A549 (cell line): ENCODE measurements at regions not wholly inside any gene's neighbourhood (a gene's known extent, or its start where the extent isn't known, plus 50 kb on each side); places are given as distances from the start of the nearest gene placed in this dataset.

Source experiments
- ATAC-seq, 2 experiments: fragments of 200-7000 bp in 1 of 2; fragments of >200 bp in 1 of 2; cut with Nextera tagmentation in 1 of 2; cut with Tn5 transposase in 1 of 2; 3 replicates each; pipeline versions ENCODE4 v1.8.0 to v1.9.1; 2018 to 2020; ENCODE audit warnings: mild to moderate bottlenecking in 1 of 2, moderate library complexity in 1 of 2
- CTCF ChIA-PET: fragments of 300-600 bp; sonication (Branson Sonifier 250); formaldehyde crosslinking; extraction: SDS; loops from one replicate; lab custom pipeline; 2021; ENCODE audit warnings: antibody characterized with exemption, inconsistent platforms; lab: Yijun Ruan, JAX
- POLR2A ChIA-PET: fragments of 350-600 bp; formaldehyde crosslinking; extraction: SDS; loops from one replicate; lab custom pipeline; 2021; ENCODE audit warnings: antibody characterized with exemption, inconsistent platforms; lab: Yijun Ruan, JAX
- DNase-seq, 2 experiments: peaks; one replicate each; pipeline versions ENCODE4 v3.0.0 to v3.0.0-alpha.2; 2011 to 2016; ENCODE audit warnings: low read depth in 1 of 2, low spot score in 1 of 2
- FAIRE-seq: peaks from 2 replicates; lab custom pipeline; 2011; peaks lifted over from hg19 to GRCh38; lab: Jason Lieb, UNC
- H3K27ac ChIP-seq, 2 experiments: fragments of >200 bp; sonication (Bioruptor Twin); formaldehyde crosslinking; 3 replicates each; pipeline ENCODE4 v1.5.1; 2016 to 2017
- H3K4me1 ChIP-seq: fragments of >200 bp; sonication (Bioruptor Twin); formaldehyde crosslinking; 3 replicates; pipeline ENCODE4 v1.6.1; 2016
- H3K4me2 ChIP-seq: fragments of >200 bp; sonication (Bioruptor Twin); formaldehyde crosslinking; 3 replicates; pipeline ENCODE4 v1.6.1; 2016
- H3K4me3 ChIP-seq: fragments of >200 bp; sonication (Bioruptor Twin); formaldehyde crosslinking; 3 replicates; pipeline ENCODE4 v1.5.1; 2016
- H3K9me3 ChIP-seq: fragments of >200 bp; sonication (Bioruptor Twin); formaldehyde crosslinking; 3 replicates; pipeline ENCODE4 v1.6.1; 2016
- CBX8 ChIP-seq: fragments of 200-600 bp; sonication (generic); IDR thresholded peaks from 2 replicates; pipeline ENCODE4 v1.6.1; 2016
- CHD4 ChIP-seq: fragments of 200-600 bp; sonication (generic); IDR thresholded peaks from 2 replicates; pipeline ENCODE4 v1.6.1; 2016; ENCODE audit warnings: antibody characterized with exemption, mild to moderate bottlenecking, borderline replicate concordance
- EHF ChIP-seq: fragments of 250-450 bp; sonication (Bioruptor Pico); IDR thresholded peaks from 2 replicates; pipeline ENCODE4 v1.5.0; 2020; ENCODE audit warnings: mild to moderate bottlenecking
- EHMT2 ChIP-seq: fragments of 200-600 bp; sonication (generic); IDR thresholded peaks from 2 replicates; pipeline ENCODE4 v1.6.1; 2016; ENCODE audit warnings: antibody characterized with exemption, low read depth, mild to moderate bottlenecking, moderate library complexity
- ESRRA ChIP-seq: fragments of 150-350 bp; IDR thresholded peaks from 2 replicates; pipeline ENCODE4 v1.6.1; 2014; ENCODE audit warnings: mild to moderate bottlenecking, low read length, borderline replicate concordance
- FOSB ChIP-seq: fragments of 250-450 bp; sonication (Bioruptor Pico); IDR thresholded peaks from 2 replicates; pipeline ENCODE4 v1.5.0; 2020; ENCODE audit warnings: mild to moderate bottlenecking, moderate library complexity
- JUN ChIP-seq, 2 experiments: fragments of >200 bp; sonication (Bioruptor Twin); formaldehyde crosslinking; IDR thresholded peaks; 2 replicates in 1 of 2; 3 replicates in 1 of 2; pipeline ENCODE4 v1.6.1; 2016 to 2017
- JUNB ChIP-seq: fragments of >200 bp; sonication (Bioruptor Twin); formaldehyde crosslinking; IDR thresholded peaks from 2 replicates; pipeline ENCODE4 v1.6.1; 2016
- KDM1A ChIP-seq: fragments of 200-600 bp; sonication (generic); IDR thresholded peaks from 2 replicates; pipeline ENCODE4 v1.6.1; 2016; ENCODE audit warnings: low read depth, mild to moderate bottlenecking
- KDM5A ChIP-seq: fragments of 200-600 bp; sonication (generic); IDR thresholded peaks from 2 replicates; pipeline ENCODE4 v1.6.1; 2016; ENCODE audit warnings: antibody characterized with exemption, mild to moderate bottlenecking
- MAZ ChIP-seq: fragments of 150-350 bp; IDR thresholded peaks from 2 replicates; pipeline ENCODE4 v1.6.1; 2014; ENCODE audit warnings: antibody characterized with exemption, low read depth, low read length, borderline replicate concordance
- MYC ChIP-seq: IDR thresholded peaks from 2 replicates; pipeline ENCODE4 v1.6.1; 2012; ENCODE audit warnings: mild to moderate bottlenecking, inconsistent platforms, low read length, improper control_type of control experiment, borderline replicate concordance
- NPAS2 ChIP-seq: fragments of 250-450 bp; sonication (Bioruptor Pico); IDR thresholded peaks from 2 replicates; pipeline ENCODE4 v1.8.0; 2022; ENCODE audit warnings: mild to moderate bottlenecking, moderate library complexity, borderline replicate concordance
- RCOR1 ChIP-seq: fragments of 150-350 bp; IDR thresholded peaks from 2 replicates; pipeline ENCODE4 v1.6.1; 2014; ENCODE audit warnings: antibody characterized with exemption, low read length, low read depth
- RNF2 ChIP-seq: fragments of 200-600 bp; sonication (generic); IDR thresholded peaks from 2 replicates; pipeline ENCODE4 v1.6.1; 2016; ENCODE audit warnings: low read depth, mild to moderate bottlenecking, antibody characterized with exemption, moderate library complexity, borderline replicate concordance
- SMC3 ChIP-seq: fragments of >200 bp; sonication (Bioruptor Twin); formaldehyde crosslinking; IDR thresholded peaks from 3 replicates; pipeline ENCODE4 v1.6.1; 2018; ENCODE audit warnings: inconsistent platforms
- TFCP2L1 ChIP-seq: fragments of 250-450 bp; sonication (Bioruptor Pico); IDR thresholded peaks from 2 replicates; pipeline ENCODE4 v1.5.0; 2021; ENCODE audit warnings: mild to moderate bottlenecking
- ZFP36 ChIP-seq: fragments of 450-650 bp; IDR thresholded peaks from 2 replicates; pipeline ENCODE4 v1.6.1; 2014; ENCODE audit warnings: borderline replicate concordance; ENCODE audit not compliant: partially characterized antibody
- ZNF302 ChIP-seq: fragments of 250-450 bp; sonication (Bioruptor Pico); IDR thresholded peaks from 2 replicates; pipeline ENCODE4 v1.9.0; 2021; ENCODE audit warnings: inconsistent platforms, mild to moderate bottlenecking, moderate library complexity
- ZSCAN20 ChIP-seq: fragments of 250-450 bp; sonication (Bioruptor Pico); IDR thresholded peaks from 2 replicates; pipeline ENCODE4 v1.8.0; 2022; ENCODE audit warnings: mild to moderate bottlenecking, moderate library complexity
- WGBS: methylation state at CpG from one replicate; pipeline ENCODE4 v1.1.6; 2017; ENCODE audit errors: missing lambda C conversion rate; 5-methylcytosine and 5-hydroxymethylcytosine counted together
- TF ChIP-seq, protein P1 (sequence below): fragments of 200-600 bp; sonication (generic); IDR thresholded peaks from 2 replicates; pipeline ENCODE4 v1.6.1; 2016; ENCODE audit warnings: antibody characterized with exemption, mild to moderate bottlenecking, moderate library complexity
- TF ChIP-seq, protein P2 (sequence below): IDR thresholded peaks from 2 replicates; pipeline ENCODE4 v1.6.1; 2012
- TF ChIP-seq, protein P3 (sequence below): fragments of 250-450 bp; sonication (Bioruptor Pico); IDR thresholded peaks from 2 replicates; pipeline ENCODE4 v1.5.0; 2020; ENCODE audit warnings: low read depth, mild to moderate bottlenecking, moderate library complexity
- TF ChIP-seq, protein P4 (sequence below): fragments of >200 bp; sonication (Bioruptor Twin); formaldehyde crosslinking; IDR thresholded peaks from 3 replicates; pipeline ENCODE4 v1.6.1; 2016
- TF ChIP-seq, protein P5 (sequence below): fragments of 450-650 bp; IDR thresholded peaks from 2 replicates; pipeline ENCODE4 v1.6.1; 2014; ENCODE audit warnings: antibody characterized with exemption

DNA sequence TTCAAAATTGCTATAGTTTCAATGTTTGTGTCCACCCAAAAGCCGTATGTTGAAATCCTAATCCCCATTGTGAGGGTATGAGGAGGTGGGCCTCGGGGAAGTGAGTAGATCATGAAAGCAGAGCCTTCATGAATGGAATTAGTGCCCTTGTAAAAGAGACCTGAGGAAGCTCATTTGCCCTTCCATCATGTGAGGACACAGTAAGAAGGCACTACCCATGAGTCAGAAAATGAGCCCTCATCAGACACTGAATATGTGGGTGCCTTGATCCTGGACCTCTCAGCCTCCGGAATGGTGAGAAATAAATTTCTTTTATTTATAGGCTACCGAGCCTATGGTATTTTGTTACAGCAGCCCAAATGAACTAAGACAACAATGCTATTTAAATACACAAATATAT is 57.7 kb upstream of the EFHC2 start:
- FAIRE-seq = no peak
- TF ChIP-seq NPAS2 (CRISPR knock-in tag) (no peak), KDM5A (no peak), RCOR1 (no peak), TFCP2L1 (CRISPR knock-in tag) (no peak), FOSB (CRISPR knock-in tag) (no peak), JUN (IDR thresholded peaks at IDR 0.05) (no peak), EHF (CRISPR knock-in tag) (no peak), CHD4 (no peak), KDM1A (no peak)
- H3K4me2 ChIP-seq = 0 out of 3 replicates have a peak overlapping the region, but pooled peaks have one; percentile 19

DNA sequence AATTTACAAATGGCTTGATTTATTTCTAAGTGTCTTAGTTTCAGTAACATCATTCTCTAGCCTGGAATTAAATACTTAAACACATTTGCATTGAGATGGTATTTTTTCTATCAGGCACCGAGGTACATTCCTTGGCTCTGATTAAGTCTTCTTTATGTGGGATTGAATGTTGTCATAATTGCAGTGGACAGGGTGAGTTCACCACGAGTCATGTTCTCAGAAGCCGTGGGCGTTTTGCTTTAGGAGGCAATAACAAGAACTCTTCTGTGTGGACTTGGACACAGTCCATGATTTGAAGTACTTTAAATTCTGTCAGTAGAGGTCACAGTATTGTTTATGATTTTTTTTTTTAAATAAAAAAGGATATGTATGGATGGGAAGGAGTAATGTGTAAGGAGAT is 57.1 kb upstream of the EFHC2 start:
- TF ChIP-seq, protein P1, sequence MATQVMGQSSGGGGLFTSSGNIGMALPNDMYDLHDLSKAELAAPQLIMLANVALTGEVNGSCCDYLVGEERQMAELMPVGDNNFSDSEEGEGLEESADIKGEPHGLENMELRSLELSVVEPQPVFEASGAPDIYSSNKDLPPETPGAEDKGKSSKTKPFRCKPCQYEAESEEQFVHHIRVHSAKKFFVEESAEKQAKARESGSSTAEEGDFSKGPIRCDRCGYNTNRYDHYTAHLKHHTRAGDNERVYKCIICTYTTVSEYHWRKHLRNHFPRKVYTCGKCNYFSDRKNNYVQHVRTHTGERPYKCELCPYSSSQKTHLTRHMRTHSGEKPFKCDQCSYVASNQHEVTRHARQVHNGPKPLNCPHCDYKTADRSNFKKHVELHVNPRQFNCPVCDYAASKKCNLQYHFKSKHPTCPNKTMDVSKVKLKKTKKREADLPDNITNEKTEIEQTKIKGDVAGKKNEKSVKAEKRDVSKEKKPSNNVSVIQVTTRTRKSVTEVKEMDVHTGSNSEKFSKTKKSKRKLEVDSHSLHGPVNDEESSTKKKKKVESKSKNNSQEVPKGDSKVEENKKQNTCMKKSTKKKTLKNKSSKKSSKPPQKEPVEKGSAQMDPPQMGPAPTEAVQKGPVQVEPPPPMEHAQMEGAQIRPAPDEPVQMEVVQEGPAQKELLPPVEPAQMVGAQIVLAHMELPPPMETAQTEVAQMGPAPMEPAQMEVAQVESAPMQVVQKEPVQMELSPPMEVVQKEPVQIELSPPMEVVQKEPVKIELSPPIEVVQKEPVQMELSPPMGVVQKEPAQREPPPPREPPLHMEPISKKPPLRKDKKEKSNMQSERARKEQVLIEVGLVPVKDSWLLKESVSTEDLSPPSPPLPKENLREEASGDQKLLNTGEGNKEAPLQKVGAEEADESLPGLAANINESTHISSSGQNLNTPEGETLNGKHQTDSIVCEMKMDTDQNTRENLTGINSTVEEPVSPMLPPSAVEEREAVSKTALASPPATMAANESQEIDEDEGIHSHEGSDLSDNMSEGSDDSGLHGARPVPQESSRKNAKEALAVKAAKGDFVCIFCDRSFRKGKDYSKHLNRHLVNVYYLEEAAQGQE = no peak
- TF ChIP-seq ESRRA (no peak), SMC3 (no peak), EHF (CRISPR knock-in tag) (no peak), MAZ (no peak), RNF2 (no peak), JUNB (no peak), EHMT2 (no peak), ZSCAN20 (CRISPR knock-in tag) (no peak), CBX8 (no peak), KDM5A (no peak)
- TF ChIP-seq, protein P2, sequence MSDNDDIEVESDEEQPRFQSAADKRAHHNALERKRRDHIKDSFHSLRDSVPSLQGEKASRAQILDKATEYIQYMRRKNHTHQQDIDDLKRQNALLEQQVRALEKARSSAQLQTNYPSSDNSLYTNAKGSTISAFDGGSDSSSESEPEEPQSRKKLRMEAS = no peak
- TF ChIP-seq, protein P3, sequence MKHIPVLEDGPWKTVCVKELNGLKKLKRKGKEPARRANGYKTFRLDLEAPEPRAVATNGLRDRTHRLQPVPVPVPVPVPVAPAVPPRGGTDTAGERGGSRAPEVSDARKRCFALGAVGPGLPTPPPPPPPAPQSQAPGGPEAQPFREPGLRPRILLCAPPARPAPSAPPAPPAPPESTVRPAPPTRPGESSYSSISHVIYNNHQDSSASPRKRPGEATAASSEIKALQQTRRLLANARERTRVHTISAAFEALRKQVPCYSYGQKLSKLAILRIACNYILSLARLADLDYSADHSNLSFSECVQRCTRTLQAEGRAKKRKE = no peak
- H3K27ac ChIP-seq = no peak overlapping the region
- DNase-seq = peak in 1 of 2 experiments; percentile 24
- H3K4me2 ChIP-seq = 0 out of 3 replicates have a peak overlapping the region, but pooled peaks have one; percentile 19
- FAIRE-seq = peak; percentile 39
- peaks cover 7% of the 10 kb centered on the region; the same call in 1 of the 3 replicates for H3K4me1 ChIP-seq
- 7% methylated on average over 4 of the region's 4 CpGs for WGBS
- H3K9me3 ChIP-seq = no peaks in the 10 kb centered on the region
- ATAC-seq = 0 out of 6 replicates have a peak, but pooled peaks of 1 of the 2 experiments have one; percentile 33
- CTCF ChIA-PET = interaction anchor here (1.2 kb wide), 1 partner anchor 375 kb away, joined by 3 read pairs; no protein-coding TSS in a partner anchor
- POLR2A ChIA-PET = no interaction called here
- no peak overlapping the region for H3K4me3 ChIP-seq

More for the DNA sequence above, 57.7 kb upstream of the EFHC2 start:
- Histone ChIP-seq H3K27ac (no peak overlapping the region), H3K4me3 (no peak overlapping the region), H3K4me1 (peaks cover 7% of the 10 kb centered on the region; the same call in 1 of the 3 replicates), H3K9me3 (no peaks in the 10 kb centered on the region)
- WGBS = 61% methylated on average over 4 of the region's 4 CpGs
- CTCF ChIA-PET = interaction anchor here (1.2 kb wide), 1 partner anchor 375 kb away, joined by 3 read pairs; no protein-coding TSS in a partner anchor
- POLR2A ChIA-PET = no interaction called here
- no peak for DNase-seq
- no peak for ATAC-seq

DNA sequence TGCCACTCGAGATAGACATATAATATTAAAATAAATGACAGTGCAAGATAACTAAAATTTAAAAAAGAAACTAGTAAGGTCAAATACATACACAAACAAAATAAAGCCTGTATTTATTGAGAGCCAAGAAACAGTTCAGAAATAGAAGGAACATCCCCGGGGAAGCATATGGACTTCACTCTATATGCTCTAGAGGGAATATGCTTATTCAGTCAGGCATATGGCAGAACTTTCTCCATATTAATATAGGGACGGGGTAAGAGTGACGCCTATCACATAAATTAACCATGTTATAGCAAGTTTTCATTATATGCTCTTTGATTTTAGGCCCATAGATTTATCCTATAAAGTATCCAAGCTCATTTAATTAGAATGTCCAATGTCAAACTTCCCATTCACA is 56.7 kb upstream of the EFHC2 start:
- no peak for ATAC-seq
- DNase-seq = no peak
- H3K4me1 ChIP-seq = peaks cover 7% of the 10 kb centered on the region; the same call in 1 of the 3 replicates
- ChIA-PET CTCF (interaction anchor here (1.2 kb wide), 1 partner anchor 374 kb away, joined by 3 read pairs; no protein-coding TSS in a partner anchor), POLR2A (no interaction called here)
- H3K4me2 ChIP-seq = no peak overlapping the region
- H3K4me3 ChIP-seq = no peak overlapping the region
- H3K27ac ChIP-seq = no peak overlapping the region
- FAIRE-seq = peak; percentile 98
- no peak for TF ChIP-seq KDM1A
- TF ChIP-seq EHF (CRISPR knock-in tag) = no peak
- no peak for TF ChIP-seq MYC
- TF ChIP-seq ZFP36 = no peak
- TF ChIP-seq, protein P3 = no peak
- TF ChIP-seq, protein P4, sequence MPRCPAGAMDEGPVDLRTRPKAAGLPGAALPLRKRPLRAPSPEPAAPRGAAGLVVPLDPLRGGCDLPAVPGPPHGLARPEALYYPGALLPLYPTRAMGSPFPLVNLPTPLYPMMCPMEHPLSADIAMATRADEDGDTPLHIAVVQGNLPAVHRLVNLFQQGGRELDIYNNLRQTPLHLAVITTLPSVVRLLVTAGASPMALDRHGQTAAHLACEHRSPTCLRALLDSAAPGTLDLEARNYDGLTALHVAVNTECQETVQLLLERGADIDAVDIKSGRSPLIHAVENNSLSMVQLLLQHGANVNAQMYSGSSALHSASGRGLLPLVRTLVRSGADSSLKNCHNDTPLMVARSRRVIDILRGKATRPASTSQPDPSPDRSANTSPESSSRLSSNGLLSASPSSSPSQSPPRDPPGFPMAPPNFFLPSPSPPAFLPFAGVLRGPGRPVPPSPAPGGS = no peak
- no peak for TF ChIP-seq KDM5A
- TF ChIP-seq, protein P5, sequence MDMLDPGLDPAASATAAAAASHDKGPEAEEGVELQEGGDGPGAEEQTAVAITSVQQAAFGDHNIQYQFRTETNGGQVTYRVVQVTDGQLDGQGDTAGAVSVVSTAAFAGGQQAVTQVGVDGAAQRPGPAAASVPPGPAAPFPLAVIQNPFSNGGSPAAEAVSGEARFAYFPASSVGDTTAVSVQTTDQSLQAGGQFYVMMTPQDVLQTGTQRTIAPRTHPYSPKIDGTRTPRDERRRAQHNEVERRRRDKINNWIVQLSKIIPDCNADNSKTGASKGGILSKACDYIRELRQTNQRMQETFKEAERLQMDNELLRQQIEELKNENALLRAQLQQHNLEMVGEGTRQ = no peak
- no peak for TF ChIP-seq ZNF302 (CRISPR knock-in tag)
- WGBS = 83% methylated on average over 4 of the region's 4 CpGs
- no peaks in the 10 kb centered on the region for H3K9me3 ChIP-seq
